Stomach (tissue), 8 donors: ENCODE measurements at regions not wholly inside any gene's neighbourhood (a gene's known extent, or its start where the extent isn't known, plus 50 kb on each side); places are given as distances from the start of the nearest gene placed in this dataset.

Experiments
- DNase-seq, 2 donors: peaks; one replicate each; pipeline versions ENCODE4 v3.0.0 to v3.0.0-alpha.2; 2013 to 2019
- H3K27ac ChIP-seq, 5 donors: fragments of 200-600 bp in 4 of 5; sonication (generic) in 4 of 5; one replicate each; pipeline ENCODE4 v1.5.1; 2013 to 2019; ENCODE audit warnings: mild to moderate bottlenecking in 1 of 5, moderate library complexity in 1 of 5
- H3K27me3 ChIP-seq, 3 donors: fragments of 200-600 bp; sonication (generic); one replicate each; pipeline ENCODE4 v1.5.1; 2017 to 2019; ENCODE audit warnings: mixed run types in 1 of 3
- H3K36me3 ChIP-seq, 4 donors: fragments of 200-600 bp; sonication (generic); 1 replicate in 3 of 4; 2 replicates in 1 of 4; pipeline ENCODE4 v1.5.1; 2016 to 2019
- H3K4me1 ChIP-seq, 4 donors: fragments of 200-600 bp; sonication (generic); one replicate each; pipeline ENCODE4 v1.5.1; 2016 to 2019
- H3K4me3 ChIP-seq, 4 donors: fragments of 200-600 bp; sonication (generic) in 3 of 4; one replicate each; pipeline ENCODE4 v1.5.1; 2016 to 2019; ENCODE audit warnings: mild to moderate bottlenecking in 1 of 4
- H3K9me3 ChIP-seq, 4 donors: fragments of 200-600 bp; sonication (generic); one replicate each; pipeline ENCODE4 v1.5.1; 2016 to 2019
- EP300 ChIP-seq: sonication (generic); formaldehyde crosslinking; IDR thresholded peaks from one replicate; pipeline ENCODE4 v1.6.1; 2017; ENCODE audit warnings: antibody characterized with exemption
- POLR2A ChIP-seq, 4 donors: fragments of 450-650 bp; IDR thresholded peaks; one replicate each; pipeline ENCODE4 v1.6.1; 2016; ENCODE audit warnings: antibody characterized with exemption in 4 of 4, control low read depth in 2 of 4, mild to moderate bottlenecking in 1 of 4, moderate library complexity in 1 of 4
- POLR2AphosphoS5 ChIP-seq, 3 donors: sonication (generic); formaldehyde crosslinking; IDR thresholded peaks; one replicate each; pipeline ENCODE4 v1.6.1; 2016; ENCODE audit warnings: antibody characterized with exemption in 3 of 3
- WGBS, 5 donors: extraction: QIAGEN DNeasy Blood & Tissue Kit in 3 of 5; methylation state at CpG; one replicate each; pipeline versions ENCODE4 v1.1.5 to v1.1.7; 2013 to 2018; 5-methylcytosine and 5-hydroxymethylcytosine counted together
- intact Hi-C: fragments of 100-400 bp; cut with DNase I; formaldehyde crosslinking; loops from one replicate; pipeline ENCODE4 v1.15.1; 2023; ENCODE audit warnings: low total_unique reads
- TF ChIP-seq, protein P1 (sequence below), 7 experiments: fragments of 450-650 bp in 4 of 7; fragments of 200-600 bp in 3 of 7; sonication (generic) in 3 of 7; IDR thresholded peaks; one replicate each; pipeline ENCODE4 v1.5.1; 2016 to 2019; ENCODE audit warnings: antibody characterized with exemption in 7 of 7, control low read depth in 2 of 7, mild to moderate bottlenecking in 1 of 7
- donor health status: healthy with polysubstance abuse.
- donor health status: Bipolar disorder and iron deficiency.
- donor health status: healthy.

DNA sequence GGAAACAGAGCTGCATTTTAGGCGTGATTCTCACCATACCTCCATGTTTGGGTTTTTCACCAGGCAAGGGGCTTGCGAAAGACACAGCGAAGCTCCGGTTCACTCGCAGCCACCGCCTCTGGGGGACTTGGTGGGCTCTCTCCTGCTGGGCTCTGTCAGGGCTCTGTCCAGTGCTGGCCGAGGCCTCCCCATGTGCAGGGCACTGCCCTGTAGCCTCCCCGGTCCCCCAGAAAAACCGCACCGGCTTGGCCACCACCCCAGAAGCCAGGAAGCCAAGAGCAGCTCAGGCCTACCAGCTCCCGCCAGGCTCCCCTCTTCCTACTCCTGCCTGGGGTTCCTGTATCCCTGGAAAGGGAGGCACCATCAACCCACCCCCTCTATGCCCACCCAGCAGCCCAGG is 151.5 kb downstream of the CTTN start:
- 89 to 100% (median 96%) methylated on average over 9 to 11 of the region's 11 CpGs for WGBS, 5 donors
- H3K36me3 ChIP-seq = no peaks in the 10 kb centered on the region
- DNase-seq = no peak
- H3K4me1 ChIP-seq = no peaks in the 10 kb centered on the region
- no peak overlapping the region for H3K4me3 ChIP-seq
- no peak overlapping the region for H3K27ac ChIP-seq
- H3K27me3 ChIP-seq = peaks cover 0 to 18% (median 0%) of the 10 kb centered on the region in 3 donors
- no peaks in the 10 kb centered on the region for H3K9me3 ChIP-seq
- TF ChIP-seq, protein P1, sequence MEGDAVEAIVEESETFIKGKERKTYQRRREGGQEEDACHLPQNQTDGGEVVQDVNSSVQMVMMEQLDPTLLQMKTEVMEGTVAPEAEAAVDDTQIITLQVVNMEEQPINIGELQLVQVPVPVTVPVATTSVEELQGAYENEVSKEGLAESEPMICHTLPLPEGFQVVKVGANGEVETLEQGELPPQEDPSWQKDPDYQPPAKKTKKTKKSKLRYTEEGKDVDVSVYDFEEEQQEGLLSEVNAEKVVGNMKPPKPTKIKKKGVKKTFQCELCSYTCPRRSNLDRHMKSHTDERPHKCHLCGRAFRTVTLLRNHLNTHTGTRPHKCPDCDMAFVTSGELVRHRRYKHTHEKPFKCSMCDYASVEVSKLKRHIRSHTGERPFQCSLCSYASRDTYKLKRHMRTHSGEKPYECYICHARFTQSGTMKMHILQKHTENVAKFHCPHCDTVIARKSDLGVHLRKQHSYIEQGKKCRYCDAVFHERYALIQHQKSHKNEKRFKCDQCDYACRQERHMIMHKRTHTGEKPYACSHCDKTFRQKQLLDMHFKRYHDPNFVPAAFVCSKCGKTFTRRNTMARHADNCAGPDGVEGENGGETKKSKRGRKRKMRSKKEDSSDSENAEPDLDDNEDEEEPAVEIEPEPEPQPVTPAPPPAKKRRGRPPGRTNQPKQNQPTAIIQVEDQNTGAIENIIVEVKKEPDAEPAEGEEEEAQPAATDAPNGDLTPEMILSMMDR (IDR thresholded peaks at IDR 0.05) = no peak
- TF ChIP-seq POLR2A (IDR thresholded peaks at IDR 0.05) (no peak), EP300 (no peak), POLR2AphosphoS5 (IDR thresholded peaks at IDR 0.05) (no peak)
- intact Hi-C loops = no loop called here

DNA sequence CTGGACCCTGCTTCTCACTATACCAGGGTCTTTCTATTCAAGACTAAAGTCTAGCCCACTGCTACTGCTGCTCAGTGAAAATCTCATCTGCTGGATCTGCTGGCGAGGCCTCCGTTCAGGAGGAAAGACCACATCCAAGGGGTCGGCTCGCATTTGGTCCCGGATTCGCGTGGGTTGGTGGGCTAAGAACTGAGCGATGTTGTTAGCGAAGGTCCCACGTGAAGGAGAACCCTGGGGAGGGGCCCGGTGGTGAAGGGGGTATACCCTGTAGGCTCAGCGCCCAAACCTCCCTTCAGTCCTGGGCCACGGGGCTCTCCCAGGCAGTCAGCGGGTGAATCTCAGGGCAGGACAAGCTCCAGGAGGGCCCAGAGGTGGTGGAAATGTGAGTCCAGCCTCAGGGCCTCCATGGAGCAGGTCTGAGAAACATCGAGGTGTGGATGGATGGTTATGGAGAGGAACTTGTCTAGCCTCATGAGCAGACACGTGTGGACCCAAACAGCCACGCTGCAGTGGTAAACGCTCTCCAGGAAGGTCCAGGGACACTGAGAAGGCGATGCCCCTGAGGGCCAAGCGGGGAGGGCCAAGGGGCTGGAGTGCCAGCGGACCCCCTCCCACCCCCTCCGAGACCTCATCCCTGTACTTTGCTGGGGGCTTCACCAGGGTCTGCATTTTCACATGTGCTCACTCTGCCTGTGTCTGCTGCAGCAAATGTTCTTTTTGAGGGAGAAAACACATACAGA is 152.3 kb downstream of the CTTN start:
- no peak for DNase-seq
- WGBS, 5 donors = 91 to 93% (median 93%) methylated on average over 20 to 22 of the region's 22 CpGs
- no peak overlapping the region for H3K4me3 ChIP-seq
- no peaks in the 10 kb centered on the region for H3K9me3 ChIP-seq
- no peaks in the 10 kb centered on the region for H3K36me3 ChIP-seq
- TF ChIP-seq, protein P1 (IDR thresholded peaks at IDR 0.05) = no peak
- TF ChIP-seq POLR2A (IDR thresholded peaks at IDR 0.05) (no peak), EP300 (no peak), POLR2AphosphoS5 (IDR thresholded peaks at IDR 0.05) (no peak)
- no peaks in the 10 kb centered on the region for H3K4me1 ChIP-seq
- intact Hi-C loops = no loop called here
- peaks cover 0 to 18% (median 0%) of the 10 kb centered on the region in 3 donors for H3K27me3 ChIP-seq
- H3K27ac ChIP-seq = no peak overlapping the region

DNA sequence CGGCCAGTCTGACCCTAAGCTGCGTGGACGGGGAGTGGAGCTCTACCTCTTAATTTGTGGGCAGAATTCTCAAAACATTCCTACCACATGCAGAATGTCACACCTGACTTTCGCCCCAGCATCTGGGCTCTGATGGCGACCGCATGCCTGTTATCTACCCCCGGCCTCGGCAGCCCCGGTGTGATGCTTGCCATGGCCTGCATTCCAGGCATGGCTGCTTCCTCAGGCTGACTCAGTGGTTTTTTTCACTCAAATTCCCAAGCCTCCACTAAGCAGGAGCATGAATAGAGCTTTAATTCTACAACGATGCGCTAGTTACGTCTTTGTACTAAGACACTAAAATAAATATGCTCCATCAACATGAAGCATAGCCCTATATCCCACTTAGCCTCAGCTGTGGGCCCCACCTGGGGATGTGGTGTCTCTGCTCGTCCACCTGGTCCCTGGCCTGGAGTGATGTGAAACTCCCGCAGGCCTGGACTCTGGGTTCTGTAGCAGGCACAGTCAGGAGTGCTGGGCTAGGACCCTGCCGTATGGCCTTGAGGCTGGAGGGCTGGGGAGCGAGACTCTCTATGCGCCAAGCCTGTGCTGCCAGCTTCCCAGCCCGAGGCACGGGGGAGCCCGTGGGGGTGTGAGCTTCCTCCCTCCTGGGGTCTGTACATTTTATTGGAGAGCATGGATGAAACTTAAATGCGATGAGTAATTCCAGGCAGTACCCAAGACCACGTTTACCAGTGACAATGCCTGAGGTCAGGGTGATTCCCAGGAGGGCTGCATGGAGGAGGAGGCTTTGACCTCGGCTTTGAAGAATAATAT is 153.2 kb downstream of the CTTN start:
- intact Hi-C loops = no loop called here
- no peaks in the 10 kb centered on the region for H3K4me1 ChIP-seq
- no peaks in the 10 kb centered on the region for H3K9me3 ChIP-seq
- no peak overlapping the region for H3K4me3 ChIP-seq
- DNase-seq = no peak
- H3K27ac ChIP-seq = no peak overlapping the region
- H3K27me3 ChIP-seq = peaks cover 0 to 18% (median 0%) of the 10 kb centered on the region in 3 donors
- H3K36me3 ChIP-seq = no peaks in the 10 kb centered on the region
- TF ChIP-seq, protein P1 (IDR thresholded peaks at IDR 0.05) = no peak
- no peak for TF ChIP-seq EP300
- no peak for TF ChIP-seq POLR2AphosphoS5 (IDR thresholded peaks at IDR 0.05)
- TF ChIP-seq POLR2A (IDR thresholded peaks at IDR 0.05) = no peak
- 75 to 84% (median 82%) methylated on average over 22 to 23 of the region's 23 CpGs for WGBS, 5 donors

DNA sequence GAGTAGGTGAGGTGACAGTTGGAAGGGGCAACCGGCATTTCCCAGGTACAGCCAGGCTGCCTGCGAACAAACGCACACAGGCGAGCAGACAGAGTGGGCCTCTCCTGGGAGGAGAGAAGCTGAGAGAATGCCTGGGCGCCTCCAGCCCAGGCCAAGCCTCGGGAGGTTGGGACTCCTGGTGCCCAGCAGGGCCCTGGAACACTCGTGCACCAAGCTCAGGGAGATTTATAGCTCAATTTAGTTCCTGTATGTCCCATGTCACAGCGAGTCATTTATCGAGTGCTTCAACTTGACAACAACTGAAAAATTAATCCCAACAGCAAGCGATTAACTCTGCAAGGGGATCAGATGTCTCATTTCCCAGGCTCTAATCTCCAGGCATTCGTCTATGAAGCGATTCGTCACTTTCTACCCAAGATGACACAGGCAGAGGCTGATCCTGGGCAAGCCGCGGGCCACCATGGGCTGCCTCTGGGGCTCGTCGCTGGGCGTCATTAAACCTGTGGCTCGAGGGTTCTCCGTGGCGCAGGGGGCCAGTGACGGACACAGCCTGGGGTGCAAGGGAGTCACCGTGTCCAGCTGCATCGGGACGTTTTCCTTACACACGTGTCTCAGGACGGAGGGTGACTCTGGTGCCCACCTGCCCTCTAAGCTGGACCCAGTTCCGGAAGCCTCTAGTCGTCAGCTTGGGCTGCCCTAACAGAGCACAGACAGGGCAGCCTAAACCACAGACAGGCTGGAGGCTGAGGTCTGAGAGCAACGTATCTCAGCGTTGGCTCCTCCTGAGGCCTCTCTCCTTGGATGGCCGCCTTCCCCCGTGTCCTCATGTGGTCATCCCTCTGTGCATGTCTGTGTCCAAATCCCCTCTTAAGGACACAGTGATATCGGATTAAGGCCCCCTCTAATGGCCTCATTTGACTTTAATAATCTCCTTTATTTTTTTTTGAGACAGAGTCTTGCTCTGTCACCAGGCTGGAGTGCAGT is 154.1 kb downstream of the CTTN start:
- no peak for DNase-seq
- Histone ChIP-seq H3K36me3 (no peaks in the 10 kb centered on the region), H3K4me1 (no peaks in the 10 kb centered on the region), H3K9me3 (no peaks in the 10 kb centered on the region), H3K4me3 (no peak overlapping the region), H3K27me3 (peaks cover 0 to 18% (median 0%) of the 10 kb centered on the region in 3 donors), H3K27ac (no peak overlapping the region)
- intact Hi-C loops = no loop called here
- 76 to 91% (median 87%) methylated on average over 18 to 34 of the region's 34 CpGs for WGBS, 5 donors
- no peak for TF ChIP-seq EP300
- no peak for TF ChIP-seq POLR2AphosphoS5 (IDR thresholded peaks at IDR 0.05)
